ENCODE measurements at regions not wholly inside any gene's neighbourhood (a gene's known extent, or its start where the extent isn't known, plus 50 kb on each side); places are given as distances from the start of the nearest gene placed in this dataset.

GRCh38 chr11:81756864-81757595 lies 976.6 kb downstream of the FAM181B start:
- Mint-ChIP-seq H3K36me3 (ENCODE audit: low read depth) (no peaks in the 10 kb centered on the region), H3K27ac (no peak overlapping the region), H3K4me1 (no peaks in the 10 kb centered on the region), H3K4me3 (no peak overlapping the region), H3K9me3 (no peaks in the 10 kb centered on the region), H3K27me3 (ENCODE audit: low read depth, poor library complexity) (peaks cover 3% of the 10 kb centered on the region)
- no peak for DNase-seq
- TF ChIP-seq, protein P1, sequence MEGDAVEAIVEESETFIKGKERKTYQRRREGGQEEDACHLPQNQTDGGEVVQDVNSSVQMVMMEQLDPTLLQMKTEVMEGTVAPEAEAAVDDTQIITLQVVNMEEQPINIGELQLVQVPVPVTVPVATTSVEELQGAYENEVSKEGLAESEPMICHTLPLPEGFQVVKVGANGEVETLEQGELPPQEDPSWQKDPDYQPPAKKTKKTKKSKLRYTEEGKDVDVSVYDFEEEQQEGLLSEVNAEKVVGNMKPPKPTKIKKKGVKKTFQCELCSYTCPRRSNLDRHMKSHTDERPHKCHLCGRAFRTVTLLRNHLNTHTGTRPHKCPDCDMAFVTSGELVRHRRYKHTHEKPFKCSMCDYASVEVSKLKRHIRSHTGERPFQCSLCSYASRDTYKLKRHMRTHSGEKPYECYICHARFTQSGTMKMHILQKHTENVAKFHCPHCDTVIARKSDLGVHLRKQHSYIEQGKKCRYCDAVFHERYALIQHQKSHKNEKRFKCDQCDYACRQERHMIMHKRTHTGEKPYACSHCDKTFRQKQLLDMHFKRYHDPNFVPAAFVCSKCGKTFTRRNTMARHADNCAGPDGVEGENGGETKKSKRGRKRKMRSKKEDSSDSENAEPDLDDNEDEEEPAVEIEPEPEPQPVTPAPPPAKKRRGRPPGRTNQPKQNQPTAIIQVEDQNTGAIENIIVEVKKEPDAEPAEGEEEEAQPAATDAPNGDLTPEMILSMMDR (IDR thresholded peaks at IDR 0.05): no peak

DNA sequence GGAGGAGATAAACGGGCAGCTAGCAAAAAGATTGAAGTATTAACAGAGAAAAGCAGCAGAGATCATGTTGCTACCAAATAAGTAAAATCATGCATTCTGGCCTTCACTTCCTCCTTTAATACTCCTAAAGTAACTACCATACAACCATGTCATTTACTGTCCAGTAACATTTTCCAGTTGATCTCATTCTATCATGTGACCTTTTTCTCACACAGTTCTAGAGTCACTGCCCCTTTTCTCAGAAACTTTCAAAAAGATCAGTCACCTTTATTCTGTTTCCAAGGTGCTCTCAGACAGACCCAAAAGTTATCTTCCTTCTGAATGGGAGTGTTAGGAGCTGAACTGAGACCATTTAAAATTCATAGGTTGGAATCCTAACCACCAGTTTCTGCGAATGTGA lies 984.4 kb downstream of the FAM181B start:
- Mint-ChIP-seq H3K36me3 (ENCODE audit: low read depth) (no peaks in the 10 kb centered on the region), H3K4me1 (no peaks in the 10 kb centered on the region), H3K27me3 (ENCODE audit: low read depth, poor library complexity) (no peaks in the 10 kb centered on the region), H3K27ac (no peak overlapping the region), H3K4me3 (no peak overlapping the region), H3K9me3 (no peaks in the 10 kb centered on the region)
- TF ChIP-seq, protein P1 (IDR thresholded peaks at IDR 0.05): no peak
- no peak for DNase-seq

DNA sequence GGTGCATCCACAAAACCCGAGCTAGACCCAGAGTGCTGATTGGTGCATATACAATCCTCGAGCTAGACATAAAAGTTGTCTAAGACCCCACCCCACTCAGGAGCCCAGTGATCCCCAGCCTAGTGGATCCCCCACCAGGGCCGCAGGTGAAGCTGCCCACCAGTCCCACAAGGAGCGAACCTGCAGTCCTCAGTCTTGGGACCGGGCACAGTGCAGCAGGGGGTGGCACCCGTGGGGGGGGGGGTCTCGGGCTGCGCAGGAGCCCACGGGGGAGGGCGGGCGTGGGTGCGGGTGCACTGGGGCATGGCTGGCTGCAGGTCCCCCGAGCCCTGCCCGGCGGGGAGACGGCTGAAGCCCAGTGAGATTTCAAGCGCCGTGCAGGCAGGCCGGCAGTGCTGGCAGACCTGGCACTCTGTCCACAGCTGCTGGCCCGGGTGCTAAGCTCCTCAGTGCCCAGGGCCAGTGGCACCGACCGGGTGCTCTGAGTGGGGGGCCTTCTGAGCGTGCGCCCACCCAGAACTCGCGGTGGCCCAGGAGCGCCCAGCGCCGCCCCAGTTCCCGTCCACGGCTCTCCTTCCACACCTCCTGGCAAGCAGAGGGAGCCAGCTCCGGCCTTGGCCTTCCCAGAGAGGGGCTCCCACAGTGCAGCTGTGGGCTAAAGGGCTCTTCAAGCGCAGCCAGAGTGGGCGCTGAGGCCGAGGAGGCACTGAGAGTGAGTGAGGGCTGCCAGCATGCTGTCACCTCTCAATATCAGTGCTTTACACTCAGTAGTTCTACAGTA lies 989.1 kb downstream of the FAM181B start:
- H3K36me3 Mint-ChIP-seq (ENCODE audit: low read depth): no peaks in the 10 kb centered on the region
- no peaks in the 10 kb centered on the region for H3K27me3 Mint-ChIP-seq (ENCODE audit: low read depth, poor library complexity)
- H3K27ac Mint-ChIP-seq: no peak overlapping the region
- no peak for DNase-seq
- H3K4me3 Mint-ChIP-seq: no peak overlapping the region
- H3K4me1 Mint-ChIP-seq: no peaks in the 10 kb centered on the region
- TF ChIP-seq, protein P1 (IDR thresholded peaks at IDR 0.05): no peak
- H3K9me3 Mint-ChIP-seq: peaks cover 7% of the 10 kb centered on the region

GRCh38 chr11:81725701-81726100 lies 1008.0 kb downstream of the FAM181B start:
- H3K36me3 Mint-ChIP-seq (ENCODE audit: low read depth): no peaks in the 10 kb centered on the region
- TF ChIP-seq, protein P1 (IDR thresholded peaks at IDR 0.05): no peak

DNA sequence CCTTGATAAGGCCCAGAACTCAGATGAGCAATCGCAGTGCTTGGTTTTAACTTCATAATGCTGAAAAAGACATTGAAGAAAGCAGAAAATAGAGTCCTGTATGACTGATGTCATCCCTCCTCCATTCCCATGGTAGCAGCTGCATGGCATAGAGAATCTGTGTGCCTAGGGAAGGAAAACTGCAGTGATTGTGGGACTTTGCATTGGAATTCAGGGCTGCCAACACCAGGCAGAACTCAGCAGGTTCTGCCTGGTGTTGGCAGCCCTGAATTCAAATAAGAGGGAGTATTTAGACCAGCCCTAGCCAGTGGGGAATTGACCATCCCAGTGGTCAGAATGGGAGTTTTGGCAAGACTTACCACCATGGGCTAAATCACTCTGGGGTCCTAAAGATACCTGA lies 1016.0 kb downstream of the FAM181B start:
- H3K4me3 Mint-ChIP-seq: no peak overlapping the region
- no peaks in the 10 kb centered on the region for H3K27me3 Mint-ChIP-seq (ENCODE audit: low read depth, poor library complexity)
- TF ChIP-seq, protein P1 (IDR thresholded peaks at IDR 0.05): no peak
- no peaks in the 10 kb centered on the region for H3K9me3 Mint-ChIP-seq
- no peak for DNase-seq
- no peak overlapping the region for H3K27ac Mint-ChIP-seq
- no peaks in the 10 kb centered on the region for H3K36me3 Mint-ChIP-seq (ENCODE audit: low read depth)
- H3K4me1 Mint-ChIP-seq: no peaks in the 10 kb centered on the region

More at GRCh38 chr11:81725701-81726100, 1008.0 kb downstream of the FAM181B start:
- Mint-ChIP-seq H3K4me3 (no peak overlapping the region), H3K27me3 (ENCODE audit: low read depth, poor library complexity) (no peaks in the 10 kb centered on the region), H3K4me1 (no peaks in the 10 kb centered on the region), H3K27ac (no peak overlapping the region), H3K9me3 (peaks cover 14% of the 10 kb centered on the region)
- no peak for DNase-seq

All from nephron progenitor cell (in vitro differentiated cells).